Neural cell (in vitro differentiated cells): ENCODE measurements at regions not wholly inside any gene's neighbourhood (a gene's known extent, or its start where the extent isn't known, plus 50 kb on each side); places are given as distances from the start of the nearest gene placed in this dataset.

Experiments used
- H2AFZ ChIP-seq: fragments of 200-600, 300-800 bp; sonication (generic), shearing (Covaris generic); 2 replicates; pipeline ENCODE4 v1.6.0; 2014; ENCODE audit warnings: low read depth, mild to moderate bottlenecking, antibody characterized with exemption, low read length, moderate library complexity
- H3F3A ChIP-seq: fragments of 200-600 bp; shearing (Covaris generic); 2 replicates; pipeline ENCODE4 v1.6.1; 2016; ENCODE audit warnings: mild to moderate bottlenecking, moderate library complexity, mixed read lengths, antibody characterized with exemption, low read length; ENCODE audit not compliant: insufficient read depth, poor library complexity, severe bottlenecking
- H3K27ac ChIP-seq: fragments of 200-600, 300-800 bp; sonication (generic), shearing (Covaris generic); 2 replicates; pipeline ENCODE4 v1.5.1; 2014; ENCODE audit warnings: mild to moderate bottlenecking, low read length, moderate library complexity
- H3K27me3 ChIP-seq: fragments of 300-800, 200-600 bp; sonication (generic), shearing (Covaris generic); 2 replicates; pipeline ENCODE4 v1.6.0; 2014; ENCODE audit warnings: mild to moderate bottlenecking, low read depth, low read length, moderate library complexity; ENCODE audit not compliant: insufficient read depth
- H3K36me3 ChIP-seq: fragments of 300-800, 200-600 bp; sonication (generic), shearing (Covaris generic); 2 replicates; pipeline ENCODE4 v1.5.1; 2014; ENCODE audit warnings: mild to moderate bottlenecking, antibody characterized with exemption, low read length, moderate library complexity; ENCODE audit not compliant: insufficient read depth
- H3K4me2 ChIP-seq: fragments of 300-800, 200-600 bp; sonication (generic), shearing (Covaris generic); 2 replicates; pipeline ENCODE4 v1.6.0; 2014; ENCODE audit warnings: mild to moderate bottlenecking, low read length
- H3K4me3 ChIP-seq: fragments of 300-800, 200-600 bp; sonication (generic), shearing (Covaris generic); 2 replicates; pipeline ENCODE4 v1.5.1; 2014; ENCODE audit warnings: mild to moderate bottlenecking, low read length, moderate library complexity
- H3K79me2 ChIP-seq: fragments of 200-600 bp; shearing (Covaris generic); replicated peaks from 2 replicates; pipeline ENCODE4 v1.6.0; 2014; ENCODE audit warnings: mild to moderate bottlenecking, low read length, moderate library complexity; ENCODE audit not compliant: insufficient read depth
- H3K9ac ChIP-seq: fragments of 300-800, 200-600 bp; sonication (generic), shearing (Covaris generic); 2 replicates; pipeline ENCODE4 v1.6.1; 2016; ENCODE audit warnings: mild to moderate bottlenecking, low read length, mixed read lengths
- H3K9me2 ChIP-seq: fragments of 200-600 bp; shearing (Covaris generic); 2 replicates; pipeline ENCODE4 v1.6.1; 2016; ENCODE audit warnings: mild to moderate bottlenecking, low read length, mixed read lengths; ENCODE audit not compliant: insufficient read depth
- H3K9me3 ChIP-seq: fragments of 200-600, 300-800 bp; sonication (generic), shearing (Covaris generic); 2 replicates; pipeline ENCODE4 v1.6.1; 2016; ENCODE audit warnings: mild to moderate bottlenecking, mixed run types, low read length, moderate library complexity, mixed read lengths
- H4K20me1 ChIP-seq: fragments of 200-600 bp; shearing (Covaris generic); 2 replicates; pipeline ENCODE4 v1.6.1; 2016; ENCODE audit warnings: mild to moderate bottlenecking, mixed run types; ENCODE audit not compliant: insufficient read depth
- CTCF ChIP-seq: fragments of 450-650 bp; IDR thresholded peaks from 2 replicates; pipeline ENCODE4 v1.5.1; 2014; ENCODE audit warnings: antibody characterized with exemption, mild to moderate bottlenecking, moderate library complexity; ENCODE audit not compliant: poor library complexity, severe bottlenecking
- EP300 ChIP-seq: fragments of 450-650 bp; conservative IDR thresholded peaks from 2 replicates; pipeline ENCODE4 v1.6.1; 2014; ENCODE audit warnings: antibody characterized with exemption, mild to moderate bottlenecking, moderate library complexity; ENCODE audit not compliant: poor library complexity, severe bottlenecking
- EZH2 ChIP-seq: fragments of 200-600, 300-800 bp; shearing (Covaris generic), sonication (generic); IDR thresholded peaks from 2 replicates; pipeline ENCODE4 v1.6.1; 2014; ENCODE audit warnings: antibody characterized with exemption, low read length, borderline replicate concordance, mild to moderate bottlenecking; ENCODE audit not compliant: insufficient read depth, poor library complexity, severe bottlenecking
- MXI1 ChIP-seq: fragments of 450-650 bp; conservative IDR thresholded peaks from 2 replicates; pipeline ENCODE4 v1.6.1; 2014; ENCODE audit warnings: antibody characterized with exemption, mild to moderate bottlenecking; ENCODE audit not compliant: poor library complexity, severe bottlenecking
- POLR2AphosphoS5 ChIP-seq: IDR thresholded peaks from 2 replicates; pipeline ENCODE4 v1.6.1; 2012
- RAD21 ChIP-seq: fragments of 450-650 bp; conservative IDR thresholded peaks from 2 replicates; pipeline ENCODE4 v1.6.1; 2014; ENCODE audit warnings: antibody characterized with exemption, mild to moderate bottlenecking, moderate library complexity
- REST ChIP-seq: IDR thresholded peaks from 2 replicates; pipeline ENCODE4 v1.6.1; 2012; ENCODE audit warnings: borderline replicate concordance
- SMC3 ChIP-seq: fragments of 450-650 bp; conservative IDR thresholded peaks from 2 replicates; pipeline ENCODE4 v1.6.1; 2014; ENCODE audit warnings: antibody characterized with exemption, mild to moderate bottlenecking, moderate library complexity; ENCODE audit not compliant: poor library complexity
- TAF1 ChIP-seq: IDR thresholded peaks from 2 replicates; pipeline ENCODE4 v1.6.1; 2012; ENCODE audit warnings: low read depth

GRCh38 chr2:41420872-41421271 lies 626.9 kb upstream of the PKDCC start:
- no peaks in the 10 kb centered on the region for H3K27me3 ChIP-seq
- no peaks in the 10 kb centered on the region for H3F3A ChIP-seq
- no peaks in the 10 kb centered on the region for H3K79me2 ChIP-seq
- H2AFZ ChIP-seq, result no peak overlapping the region
- H3K9me2 ChIP-seq, result no peaks in the 10 kb centered on the region
- no peak overlapping the region for H3K4me3 ChIP-seq
- no peak overlapping the region for H3K27ac ChIP-seq
- H3K9me3 ChIP-seq, result no peaks in the 10 kb centered on the region
- H4K20me1 ChIP-seq, result no peaks in the 10 kb centered on the region
- H3K36me3 ChIP-seq, result no peaks in the 10 kb centered on the region
- H3K4me2 ChIP-seq, result no peak overlapping the region
- H3K9ac ChIP-seq, result no peak overlapping the region
- TF ChIP-seq POLR2AphosphoS5 (no peak), CTCF (no peak), SMC3 (no peak), REST (no peak), TAF1 (no peak), MXI1 (no peak), RAD21 (no peak), EP300 (no peak), EZH2 (no peak)

GRCh38 chr2:41431756-41432155 lies 616.1 kb upstream of the PKDCC start:
- H3K27ac ChIP-seq, result no peak overlapping the region
- no peaks in the 10 kb centered on the region for H3F3A ChIP-seq
- no peak overlapping the region for H2AFZ ChIP-seq
- H3K79me2 ChIP-seq, result no peaks in the 10 kb centered on the region
- H3K27me3 ChIP-seq, result no peaks in the 10 kb centered on the region
- H3K9me3 ChIP-seq, result no peaks in the 10 kb centered on the region
- no peaks in the 10 kb centered on the region for H3K9me2 ChIP-seq
- no peaks in the 10 kb centered on the region for H4K20me1 ChIP-seq
- no peak overlapping the region for H3K9ac ChIP-seq
- no peak for TF ChIP-seq SMC3
- no peak for TF ChIP-seq REST
- no peak for TF ChIP-seq RAD21
- TF ChIP-seq POLR2AphosphoS5, result no peak
- TF ChIP-seq EZH2, result no peak
- TF ChIP-seq TAF1, result no peak
- TF ChIP-seq CTCF, result no peak
- TF ChIP-seq EP300, result no peak
- no peak for TF ChIP-seq MXI1
- H3K36me3 ChIP-seq, result no peaks in the 10 kb centered on the region
- no peak overlapping the region for H3K4me2 ChIP-seq
- no peak overlapping the region for H3K4me3 ChIP-seq
